CD4-positive, alpha-beta T cell (primary cell): ENCODE measurements at regions not wholly inside any gene's neighbourhood (a gene's known extent, or its start where the extent isn't known, plus 50 kb on each side); places are given as distances from the start of the nearest gene placed in this dataset.

ENCODE experiments used
- ATAC-seq: fragments of 200-7000 bp; cut with Tn5 transposase; one replicate; pipeline ENCODE4 v1.10.0; 2022; ENCODE audit warnings: mild to moderate bottlenecking; ENCODE audit not compliant: poor library complexity
- CTCF ChIA-PET: fragments of 350-600 bp; sonication (Branson Sonifier 250); formaldehyde crosslinking; loops from one replicate; lab custom pipeline; 2021; ENCODE audit warnings: antibody characterized with exemption, inconsistent platforms; lab: Charles Lee
- POLR2A ChIA-PET: fragments of 350-600 bp; sonication (Branson Sonifier 250); formaldehyde crosslinking; loops from one replicate; lab custom pipeline; 2021; ENCODE audit warnings: antibody characterized with exemption, inconsistent platforms; lab: Charles Lee
- DNase-seq, 14 experiments: peaks; one replicate each; pipeline ENCODE4 v3.0.0-alpha.2; 2013 to 2020; ENCODE audit warnings: mixed read lengths in 2 of 14
- H3K27ac ChIP-seq, 2 donors: one replicate each; pipeline versions ENCODE4 v1.5.1 to v1.7.0; 2013; ENCODE audit warnings: low read length in 2 of 2, low read depth in 1 of 2, mild to moderate bottlenecking in 1 of 2
- H3K27me3 ChIP-seq, 2 experiments: 1 replicate in 1 of 2; 2 replicates in 1 of 2; pipeline versions ENCODE4 v1.6.1 to v1.7.0; 2013; ENCODE audit warnings: low read length in 2 of 2, control low read depth in 1 of 2, mild to moderate bottlenecking in 1 of 2, moderate library complexity in 1 of 2; ENCODE audit not compliant: insufficient read depth in 2 of 2, control insufficient read depth in 1 of 2
- H3K36me3 ChIP-seq: one replicate; pipeline ENCODE4 v1.6.1; 2013; ENCODE audit warnings: low read length, control low read depth; ENCODE audit not compliant: insufficient read depth
- H3K4me1 ChIP-seq: one replicate; pipeline ENCODE4 v1.6.1; 2013; ENCODE audit warnings: low read length, control low read depth; ENCODE audit not compliant: insufficient read depth
- H3K4me3 ChIP-seq: one replicate; pipeline ENCODE4 v1.5.1; 2013; ENCODE audit warnings: mild to moderate bottlenecking, low read length, moderate library complexity
- H3K9me3 ChIP-seq, 2 experiments: 1 replicate in 1 of 2; 2 replicates in 1 of 2; pipeline versions ENCODE4 v1.6.1 to v1.7.0; 2013; ENCODE audit warnings: low read length in 2 of 2, mild to moderate bottlenecking in 2 of 2, control low read depth in 1 of 2, moderate library complexity in 1 of 2; ENCODE audit not compliant: control insufficient read depth in 1 of 2, insufficient read depth in 1 of 2
- H3K27ac Mint-ChIP-seq: one replicate; pipeline ENCODE4 v1.8.0; 2020; ENCODE audit warnings: mixed read lengths
- H3K27me3 Mint-ChIP-seq: one replicate; pipeline ENCODE4 v1.8.0; 2021; ENCODE audit warnings: mixed read lengths
- H3K36me3 Mint-ChIP-seq: one replicate; pipeline ENCODE4 v1.8.0; 2021; ENCODE audit warnings: low read depth, mixed read lengths
- H3K4me1 Mint-ChIP-seq: one replicate; pipeline ENCODE4 v1.8.0; 2021; ENCODE audit warnings: low read depth, mixed read lengths
- H3K4me3 Mint-ChIP-seq: one replicate; pipeline ENCODE4 v1.8.0; 2020; ENCODE audit warnings: mild to moderate bottlenecking, mixed read lengths
- H3K9me3 Mint-ChIP-seq: one replicate; pipeline ENCODE4 v1.8.0; 2020; ENCODE audit warnings: mixed read lengths
- CTCF ChIP-seq: fragments of 200-600 bp; IDR thresholded peaks from one replicate; pipeline ENCODE4 v1.8.0; 2022; ENCODE audit warnings: antibody characterized with exemption, mild to moderate bottlenecking
- intact Hi-C, 2 experiments: fragments of 100-400 bp; cut with DNase I in 1 of 2; cut with micrococcal nuclease in 1 of 2; formaldehyde crosslinking; loops; one replicate each; pipeline versions ENCODE4 v1.15.1 to v1.9.0; 2023 to 2025; cut with DNase I, micrococcal nuclease

- H3K4me1 ChIP-seq = no peaks in the 10 kb centered on the region
- H3K9me3 Mint-ChIP-seq = no peaks in the 10 kb centered on the region
- no peak for TF ChIP-seq CTCF
- no peaks in the 10 kb centered on the region for H3K36me3 Mint-ChIP-seq
- ATAC-seq = no peak
- peaks cover 0 to 17% of the 10 kb centered on the region in 2 experiments for H3K9me3 ChIP-seq
- DNase-seq = no peak
- peaks cover 2 to 12% of the 10 kb centered on the region in 2 experiments for H3K27me3 ChIP-seq
- H3K4me3 Mint-ChIP-seq = no peak overlapping the region
- H3K27ac Mint-ChIP-seq = no peak overlapping the region
- no peaks in the 10 kb centered on the region for H3K4me1 Mint-ChIP-seq
- no peaks in the 10 kb centered on the region for H3K36me3 ChIP-seq
- ChIA-PET CTCF (no interaction called here), POLR2A (no interaction called here)
- H3K27ac ChIP-seq = no peak overlapping the region
- intact Hi-C loops = no loop called here
- H3K4me3 ChIP-seq = no peak overlapping the region
- peaks cover 51% of the 10 kb centered on the region for H3K27me3 Mint-ChIP-seq
Measured at GRCh38 chr16:86763819-86764218, 185.5 kb downstream of the FOXL1 start.

- H3K4me1 ChIP-seq = no peaks in the 10 kb centered on the region
- no peak for DNase-seq
- no peaks in the 10 kb centered on the region for H3K9me3 Mint-ChIP-seq
- CTCF ChIA-PET = no interaction called here
- intact Hi-C loops = no loop called here
- peaks cover 50% of the 10 kb centered on the region for H3K27me3 Mint-ChIP-seq
- no peaks in the 10 kb centered on the region for H3K4me1 Mint-ChIP-seq
- no peak overlapping the region for H3K27ac ChIP-seq
- no peak overlapping the region for H3K27ac Mint-ChIP-seq
- TF ChIP-seq CTCF = no peak
- H3K36me3 Mint-ChIP-seq = no peaks in the 10 kb centered on the region
- H3K4me3 ChIP-seq = no peak overlapping the region
- no peaks in the 10 kb centered on the region for H3K36me3 ChIP-seq
- POLR2A ChIA-PET = no interaction called here
- peaks cover 0 to 17% of the 10 kb centered on the region in 2 experiments for H3K9me3 ChIP-seq
- H3K4me3 Mint-ChIP-seq = no peak overlapping the region
- no peak for ATAC-seq
- H3K27me3 ChIP-seq = peaks cover 2 to 12% of the 10 kb centered on the region in 2 experiments
Measured at GRCh38 chr16:86764551-86764950, 186.2 kb downstream of the FOXL1 start.

- CTCF ChIA-PET = no interaction called here
- no peaks in the 10 kb centered on the region for H3K36me3 ChIP-seq
- intact Hi-C loops = no loop called here
Measured at GRCh38 chr16:86765389-86766026, 187.2 kb downstream of the FOXL1 start.

More at GRCh38 chr16:86765389-86766026, 187.2 kb downstream of the FOXL1 start:
- Mint-ChIP-seq H3K27me3 (peaks cover 47% of the 10 kb centered on the region), H3K4me1 (no peaks in the 10 kb centered on the region), H3K4me3 (no peak overlapping the region), H3K9me3 (no peaks in the 10 kb centered on the region), H3K36me3 (no peaks in the 10 kb centered on the region), H3K27ac (no peak overlapping the region)
- H3K4me3 ChIP-seq = no peak overlapping the region
- H3K27ac ChIP-seq = no peak overlapping the region
- no peak for TF ChIP-seq CTCF
- H3K4me1 ChIP-seq = no peaks in the 10 kb centered on the region
- peaks cover 0 to 17% of the 10 kb centered on the region in 2 experiments for H3K9me3 ChIP-seq
- peaks cover 0 to 5% of the 10 kb centered on the region in 2 experiments for H3K27me3 ChIP-seq
- DNase-seq = no peak
- no peak for ATAC-seq
- POLR2A ChIA-PET = no interaction called here
